ENCODE measurements at regions not wholly inside any gene's neighbourhood (a gene's known extent, or its start where the extent isn't known, plus 50 kb on each side); places are given as distances from the start of the nearest gene placed in this dataset.

DNA sequence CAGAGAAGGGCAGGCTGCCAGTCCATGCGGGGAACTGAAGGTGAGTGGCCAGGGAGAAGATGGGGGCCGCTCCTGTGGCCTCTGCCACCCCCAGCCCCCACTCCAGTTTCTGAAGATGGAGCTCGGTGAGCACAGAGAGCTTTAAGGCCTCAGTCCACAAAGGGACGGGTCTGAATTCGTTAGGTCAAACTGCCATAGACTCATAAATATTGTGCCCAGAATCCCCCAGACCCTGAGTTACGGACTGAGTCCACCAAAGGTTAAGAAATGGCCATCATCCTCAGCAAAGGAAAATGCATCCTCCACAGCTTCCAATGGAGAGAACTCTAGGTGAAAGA lies 344.2 kb downstream of the BUD13 start:
- no peak overlapping the region for H3K27ac ChIP-seq (ENCODE audit: low read depth, low read length)
- no peaks in the 10 kb centered on the region for H3K27me3 ChIP-seq (ENCODE audit: control insufficient read depth, insufficient read depth, low read length)
- H3K9ac ChIP-seq (ENCODE audit: low read depth, low read length), result no peak overlapping the region
- peaks cover 8% of the 10 kb centered on the region for H3K4me1 ChIP-seq (ENCODE audit: control insufficient read depth, insufficient read depth, low read length)
- H3K4me3 ChIP-seq (ENCODE audit: low read depth, low read length), result no peak overlapping the region
- no peaks in the 10 kb centered on the region for H3K36me3 ChIP-seq (ENCODE audit: control insufficient read depth, insufficient read depth, low read length)
- no peaks in the 10 kb centered on the region for H3K9me3 ChIP-seq (ENCODE audit: control insufficient read depth, insufficient read depth, low read length)

DNA sequence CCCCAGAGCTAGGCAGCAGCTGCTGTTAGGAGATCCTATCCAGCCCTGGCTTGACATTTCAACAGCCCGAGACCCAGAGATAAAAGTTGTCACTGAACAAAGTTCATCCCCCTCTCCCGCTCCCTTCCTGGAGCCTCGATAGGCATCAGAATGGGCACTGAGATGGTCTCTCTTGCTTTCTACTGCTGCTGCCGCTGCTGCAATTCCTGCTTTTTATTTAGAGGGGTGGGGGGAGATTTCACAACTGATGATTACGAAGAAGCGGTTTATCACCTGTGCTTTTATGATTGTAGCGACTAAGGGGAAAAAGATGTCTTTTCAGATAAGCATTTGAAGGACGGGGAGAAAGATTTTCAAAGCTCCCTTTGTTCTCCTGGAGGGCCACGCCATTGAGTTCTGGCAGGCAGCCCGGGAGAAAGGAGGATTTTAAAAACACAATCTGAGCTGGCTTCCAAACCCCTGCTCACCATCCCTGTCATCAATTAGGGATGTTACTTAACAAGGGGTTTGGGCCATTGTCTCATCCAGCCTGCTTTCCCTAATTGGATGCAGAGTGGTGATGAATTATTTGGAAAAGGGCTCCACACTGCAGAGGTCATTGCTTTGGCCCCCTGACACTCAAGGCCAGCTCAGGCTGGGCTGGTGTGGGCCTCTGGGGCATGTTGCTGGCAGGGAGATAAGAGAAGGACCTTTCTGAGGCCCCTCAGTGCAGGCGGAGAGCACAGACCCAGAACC lies 344.7 kb downstream of the BUD13 start:
- H3K27me3 ChIP-seq (ENCODE audit: control insufficient read depth, insufficient read depth, low read length), result no peaks in the 10 kb centered on the region
- H3K9ac ChIP-seq (ENCODE audit: low read depth, low read length), result no peak overlapping the region
- H3K4me1 ChIP-seq (ENCODE audit: control insufficient read depth, insufficient read depth, low read length), result peaks cover 13% of the 10 kb centered on the region
- H3K27ac ChIP-seq (ENCODE audit: low read depth, low read length), result no peak overlapping the region
- no peaks in the 10 kb centered on the region for H3K36me3 ChIP-seq (ENCODE audit: control insufficient read depth, insufficient read depth, low read length)
- H3K9me3 ChIP-seq (ENCODE audit: control insufficient read depth, insufficient read depth, low read length), result no peaks in the 10 kb centered on the region
- H3K4me3 ChIP-seq (ENCODE audit: low read depth, low read length), result no peak overlapping the region

DNA sequence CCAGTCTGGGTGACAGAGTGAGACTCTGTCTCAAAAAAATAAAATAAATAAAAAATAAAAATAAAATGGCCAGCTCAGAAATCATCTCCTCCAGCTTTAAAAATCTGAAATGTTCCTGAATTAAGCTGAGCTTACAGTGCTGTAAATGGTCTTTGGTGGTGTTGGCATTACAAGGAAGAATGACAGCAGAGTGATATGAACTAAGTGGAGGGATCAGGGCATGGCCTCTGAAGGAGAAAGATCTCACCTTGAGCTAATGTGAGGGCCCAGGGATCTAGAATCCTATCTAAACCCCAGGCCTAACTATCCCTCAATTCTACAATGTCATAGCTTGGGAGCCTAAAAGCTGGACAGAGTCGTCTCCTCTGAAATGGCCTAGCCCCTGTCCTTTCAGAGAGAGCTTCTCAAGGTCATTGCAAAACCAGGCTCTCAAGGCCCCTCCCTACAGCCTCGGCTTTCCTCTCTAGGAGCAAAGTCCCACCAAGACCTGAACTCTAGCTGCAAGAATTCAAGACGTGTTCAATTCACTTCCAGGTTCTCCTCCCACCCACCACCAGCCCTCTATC lies 345.4 kb downstream of the BUD13 start:
- no peaks in the 10 kb centered on the region for H3K36me3 ChIP-seq (ENCODE audit: control insufficient read depth, insufficient read depth, low read length)
- H3K9ac ChIP-seq (ENCODE audit: low read depth, low read length), result no peak overlapping the region
- H3K27ac ChIP-seq (ENCODE audit: low read depth, low read length), result no peak overlapping the region
- no peaks in the 10 kb centered on the region for H3K9me3 ChIP-seq (ENCODE audit: control insufficient read depth, insufficient read depth, low read length)
- H3K4me1 ChIP-seq (ENCODE audit: control insufficient read depth, insufficient read depth, low read length), result peaks cover 19% of the 10 kb centered on the region
- H3K4me3 ChIP-seq (ENCODE audit: low read depth, low read length), result no peak overlapping the region
- H3K27me3 ChIP-seq (ENCODE audit: control insufficient read depth, insufficient read depth, low read length), result no peaks in the 10 kb centered on the region

DNA sequence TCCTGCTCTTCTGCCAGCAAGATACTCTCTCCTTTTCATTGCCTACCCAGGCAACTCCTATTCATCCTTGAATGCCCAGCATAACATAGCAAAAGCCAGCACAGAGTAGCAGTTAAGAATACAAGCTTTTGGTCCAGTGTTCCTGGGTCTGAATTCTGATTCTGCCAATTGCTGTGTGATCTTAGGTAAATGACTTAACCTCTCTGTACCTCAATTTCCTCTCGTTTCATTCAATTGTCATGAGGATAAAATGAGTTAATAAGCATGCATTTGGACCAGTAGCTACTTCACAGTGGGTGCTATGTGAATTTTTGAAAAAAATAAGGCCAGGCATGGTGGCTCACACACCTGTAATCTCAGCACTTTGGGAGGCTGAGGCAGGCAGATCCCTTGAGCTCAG lies 346.0 kb downstream of the BUD13 start:
- Histone ChIP-seq H3K27me3 (ENCODE audit: control insufficient read depth, insufficient read depth, low read length) (no peaks in the 10 kb centered on the region), H3K36me3 (ENCODE audit: control insufficient read depth, insufficient read depth, low read length) (no peaks in the 10 kb centered on the region), H3K9me3 (ENCODE audit: control insufficient read depth, insufficient read depth, low read length) (no peaks in the 10 kb centered on the region), H3K4me1 (ENCODE audit: control insufficient read depth, insufficient read depth, low read length) (peaks cover 25% of the 10 kb centered on the region), H3K4me3 (ENCODE audit: low read depth, low read length) (no peak overlapping the region), H3K9ac (ENCODE audit: low read depth, low read length) (no peak overlapping the region), H3K27ac (ENCODE audit: low read depth, low read length) (no peak overlapping the region)

DNA sequence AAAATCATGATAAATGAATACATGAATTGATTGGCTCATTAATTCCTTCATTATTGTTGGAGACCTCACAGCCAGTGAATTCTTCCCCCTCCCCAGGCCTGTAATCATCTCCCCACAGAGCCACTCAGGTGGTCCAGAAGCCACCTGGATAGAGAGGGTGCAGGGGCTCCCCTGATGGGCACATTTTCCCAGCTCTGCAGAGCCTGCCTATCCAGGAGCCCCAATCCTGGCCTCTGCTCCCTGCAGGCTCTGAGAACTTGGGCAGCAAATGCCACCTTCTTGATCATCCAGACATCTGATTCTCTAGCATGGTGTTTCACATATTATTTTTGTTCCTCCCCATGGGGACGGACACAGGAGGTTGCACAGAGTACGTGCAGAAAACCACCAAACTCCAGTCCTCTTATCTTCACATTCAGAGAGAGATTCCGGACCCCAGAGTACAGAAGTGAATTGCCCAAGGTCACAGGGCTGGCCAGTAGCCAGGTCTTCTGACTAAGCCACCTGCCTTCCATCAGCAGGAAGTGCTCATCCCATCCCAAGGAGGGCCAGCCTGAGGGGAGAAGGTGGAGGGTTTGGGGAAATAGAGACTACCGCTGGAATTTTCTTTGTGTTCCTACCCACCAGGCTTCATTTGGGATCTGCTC lies 348.0 kb downstream of the BUD13 start:
- Histone ChIP-seq H3K9me3 (ENCODE audit: control insufficient read depth, insufficient read depth, low read length) (0 out of 2 replicates have a peak, but pooled peaks cover 5% of the 10 kb centered on the region), H3K27me3 (ENCODE audit: control insufficient read depth, insufficient read depth, low read length) (no peaks in the 10 kb centered on the region), H3K27ac (ENCODE audit: low read depth, low read length) (no peak overlapping the region), H3K36me3 (ENCODE audit: control insufficient read depth, insufficient read depth, low read length) (no peaks in the 10 kb centered on the region), H3K4me3 (ENCODE audit: low read depth, low read length) (no peak overlapping the region), H3K9ac (ENCODE audit: low read depth, low read length) (no peak overlapping the region), H3K4me1 (ENCODE audit: control insufficient read depth, insufficient read depth, low read length) (peaks cover 31% of the 10 kb centered on the region)

DNA sequence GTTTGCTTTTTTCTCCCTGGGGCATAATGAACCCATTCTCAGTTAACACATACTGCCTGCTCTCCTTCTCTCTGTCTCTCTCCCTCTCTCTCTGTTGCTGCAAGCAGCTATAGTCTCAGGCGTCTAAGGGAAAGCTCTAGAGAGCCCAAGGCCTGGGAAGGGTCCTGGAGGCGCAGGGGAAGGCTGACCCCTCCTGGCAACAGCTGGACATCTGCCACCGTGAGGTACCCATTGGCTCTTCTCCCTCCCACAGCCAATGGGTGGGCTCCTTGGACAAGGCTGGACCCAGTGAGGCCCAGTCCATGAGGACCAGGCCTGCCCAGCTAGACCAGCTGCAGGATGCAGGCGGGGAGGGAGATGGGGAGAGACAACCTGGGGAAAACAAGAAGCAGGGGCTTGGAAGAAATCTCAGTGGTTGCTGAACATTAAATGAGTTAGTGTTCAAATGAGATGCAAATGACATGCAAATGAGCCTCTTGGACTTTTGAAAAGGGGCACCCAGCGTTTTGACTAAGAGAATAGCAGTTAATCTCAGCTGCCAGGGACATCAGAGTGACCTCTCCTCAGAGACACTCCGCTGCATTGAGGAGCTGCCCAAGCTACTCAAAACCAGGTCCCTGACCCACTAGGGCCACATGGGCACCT lies 349.7 kb downstream of the BUD13 start:
- Histone ChIP-seq H3K9ac (ENCODE audit: low read depth, low read length) (no peak overlapping the region), H3K9me3 (ENCODE audit: control insufficient read depth, insufficient read depth, low read length) (0 out of 2 replicates have a peak, but pooled peaks cover 5% of the 10 kb centered on the region), H3K27me3 (ENCODE audit: control insufficient read depth, insufficient read depth, low read length) (no peaks in the 10 kb centered on the region), H3K36me3 (ENCODE audit: control insufficient read depth, insufficient read depth, low read length) (no peaks in the 10 kb centered on the region), H3K27ac (ENCODE audit: low read depth, low read length) (no peak overlapping the region), H3K4me1 (ENCODE audit: control insufficient read depth, insufficient read depth, low read length) (peaks cover 28% of the 10 kb centered on the region), H3K4me3 (ENCODE audit: low read depth, low read length) (no peak overlapping the region)

DNA sequence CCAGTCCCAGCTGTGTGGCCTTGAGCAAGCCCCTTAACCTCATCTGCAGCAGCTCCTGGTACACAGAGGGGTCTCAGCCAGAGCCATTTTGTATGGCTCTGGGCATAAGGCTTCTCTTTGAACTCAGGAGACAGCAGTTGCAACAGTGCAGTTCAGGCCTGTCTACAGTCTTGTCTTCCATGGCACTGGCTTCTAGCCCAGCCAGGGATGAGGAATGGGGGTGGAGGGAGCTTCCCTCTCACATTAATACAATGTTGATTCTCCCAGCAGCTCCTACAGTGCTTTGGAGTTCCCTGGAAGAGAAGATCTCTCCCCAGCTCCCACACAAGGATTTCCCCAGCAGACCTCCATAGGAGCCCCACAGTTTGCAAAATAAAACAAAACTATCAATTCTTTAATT lies 350.2 kb downstream of the BUD13 start:
- Histone ChIP-seq H3K27me3 (ENCODE audit: control insufficient read depth, insufficient read depth, low read length) (no peaks in the 10 kb centered on the region), H3K27ac (ENCODE audit: low read depth, low read length) (no peak overlapping the region), H3K4me1 (ENCODE audit: control insufficient read depth, insufficient read depth, low read length) (peaks cover 23% of the 10 kb centered on the region), H3K4me3 (ENCODE audit: low read depth, low read length) (no peak overlapping the region), H3K9me3 (ENCODE audit: control insufficient read depth, insufficient read depth, low read length) (0 out of 2 replicates have a peak, but pooled peaks cover 5% of the 10 kb centered on the region), H3K9ac (ENCODE audit: low read depth, low read length) (no peak overlapping the region), H3K36me3 (ENCODE audit: control insufficient read depth, insufficient read depth, low read length) (no peaks in the 10 kb centered on the region)

DNA sequence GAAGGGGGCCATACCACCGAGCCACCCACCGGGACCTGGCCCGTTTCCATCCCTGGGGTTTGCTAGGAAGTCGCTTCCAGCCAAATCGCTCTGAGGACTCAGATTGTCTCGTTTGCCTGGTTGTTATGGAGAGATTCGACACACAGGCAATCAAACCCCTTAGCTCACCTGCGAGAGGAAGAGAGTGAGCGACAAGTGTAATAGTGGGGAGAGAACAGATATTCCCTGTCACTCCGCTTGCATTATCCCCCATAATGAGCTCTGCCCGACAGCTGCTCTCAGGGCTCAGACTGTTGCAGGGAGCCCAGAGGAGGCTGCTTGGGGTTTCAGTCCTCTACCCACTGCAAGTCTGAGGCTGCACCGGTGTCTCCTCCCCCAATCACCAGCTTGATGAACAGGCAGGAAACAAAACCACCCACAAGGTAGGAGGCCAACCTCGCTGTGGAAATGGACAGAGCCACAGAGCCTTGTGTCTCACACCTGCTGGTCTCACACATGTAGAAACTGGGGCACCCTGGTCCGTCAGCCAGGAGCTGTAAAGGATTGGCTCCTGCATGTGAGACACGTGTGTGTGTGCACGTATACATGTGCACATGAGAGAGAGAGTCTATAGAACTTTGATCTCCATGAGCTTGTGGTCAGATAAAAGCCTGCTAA lies 351.1 kb downstream of the BUD13 start:
- Histone ChIP-seq H3K4me3 (ENCODE audit: low read depth, low read length) (no peak overlapping the region), H3K27me3 (ENCODE audit: control insufficient read depth, insufficient read depth, low read length) (no peaks in the 10 kb centered on the region), H3K9me3 (ENCODE audit: control insufficient read depth, insufficient read depth, low read length) (0 out of 2 replicates have a peak, but pooled peaks cover 5% of the 10 kb centered on the region), H3K4me1 (ENCODE audit: control insufficient read depth, insufficient read depth, low read length) (peaks cover 23% of the 10 kb centered on the region), H3K27ac (ENCODE audit: low read depth, low read length) (no peak overlapping the region), H3K36me3 (ENCODE audit: control insufficient read depth, insufficient read depth, low read length) (no peaks in the 10 kb centered on the region), H3K9ac (ENCODE audit: low read depth, low read length) (no peak overlapping the region)

DNA sequence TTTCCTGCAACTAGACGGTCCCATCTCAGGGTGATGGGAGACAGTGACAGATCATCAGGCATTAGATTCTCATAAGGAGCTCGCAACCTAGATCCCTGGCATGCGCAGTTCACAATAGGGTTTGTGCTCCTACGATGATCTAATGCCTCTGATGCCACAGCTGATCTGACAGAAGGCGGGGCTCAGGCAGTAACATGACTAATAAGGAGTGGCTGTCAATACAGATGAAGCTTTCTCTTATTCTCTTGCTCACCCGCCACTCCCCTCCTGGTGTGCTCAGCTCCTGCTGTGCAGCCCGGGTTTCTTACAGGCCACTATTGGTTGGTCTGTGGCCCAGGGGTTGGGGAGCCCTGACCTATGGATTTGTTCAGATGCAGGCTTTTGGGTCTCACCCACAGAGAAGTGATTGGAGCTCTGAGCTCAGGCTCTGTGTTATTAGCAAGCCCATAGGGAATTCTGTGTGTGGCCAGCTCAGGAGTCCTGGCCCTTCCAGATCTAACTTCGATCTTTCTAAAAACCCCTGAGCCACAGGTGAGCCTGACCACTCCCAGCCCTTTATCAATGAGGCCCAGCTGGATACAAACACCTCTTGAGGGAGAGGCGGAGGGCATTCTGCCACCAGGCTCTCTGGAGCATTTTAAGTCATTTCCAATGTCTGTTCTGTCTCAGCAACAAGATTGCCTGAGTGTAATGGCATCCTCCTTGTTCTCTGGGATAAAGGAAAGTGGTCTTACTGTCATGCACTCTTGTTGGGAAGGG lies 351.8 kb downstream of the BUD13 start:
- no peak overlapping the region for H3K9ac ChIP-seq (ENCODE audit: low read depth, low read length)
- H3K27ac ChIP-seq (ENCODE audit: low read depth, low read length), result no peak overlapping the region
- H3K36me3 ChIP-seq (ENCODE audit: control insufficient read depth, insufficient read depth, low read length), result no peaks in the 10 kb centered on the region
- peaks cover 23% of the 10 kb centered on the region for H3K4me1 ChIP-seq (ENCODE audit: control insufficient read depth, insufficient read depth, low read length)
- H3K27me3 ChIP-seq (ENCODE audit: control insufficient read depth, insufficient read depth, low read length), result no peaks in the 10 kb centered on the region
- H3K4me3 ChIP-seq (ENCODE audit: low read depth, low read length), result no peak overlapping the region
- 0 out of 2 replicates have a peak, but pooled peaks cover 5% of the 10 kb centered on the region for H3K9me3 ChIP-seq (ENCODE audit: control insufficient read depth, insufficient read depth, low read length)

DNA sequence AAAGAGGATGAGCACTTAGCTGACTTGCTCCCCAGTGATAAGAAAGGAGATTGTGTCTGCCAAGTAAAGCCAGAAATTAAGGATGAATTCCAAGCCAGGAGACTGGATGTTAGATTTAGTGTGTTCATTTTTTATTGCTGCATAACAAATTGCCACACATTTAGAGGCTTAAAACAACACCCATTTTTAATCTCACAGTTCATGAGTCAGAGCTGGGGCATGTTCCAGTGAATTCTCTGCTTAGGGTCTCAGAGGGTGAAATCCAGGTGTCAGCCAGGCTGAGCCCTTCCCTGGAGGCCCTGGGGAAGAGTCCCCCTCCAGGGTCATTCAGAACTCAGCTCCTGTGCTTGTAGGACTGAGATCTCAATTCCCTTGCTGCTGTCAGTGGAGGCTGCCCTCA lies 352.8 kb downstream of the BUD13 start:
- H3K9ac ChIP-seq (ENCODE audit: low read depth, low read length), result no peak overlapping the region
- H3K4me3 ChIP-seq (ENCODE audit: low read depth, low read length), result no peak overlapping the region
- H3K36me3 ChIP-seq (ENCODE audit: control insufficient read depth, insufficient read depth, low read length), result no peaks in the 10 kb centered on the region
- no peak overlapping the region for H3K27ac ChIP-seq (ENCODE audit: low read depth, low read length)
- 0 out of 2 replicates have a peak, but pooled peaks cover 5% of the 10 kb centered on the region for H3K9me3 ChIP-seq (ENCODE audit: control insufficient read depth, insufficient read depth, low read length)
- no peaks in the 10 kb centered on the region for H3K27me3 ChIP-seq (ENCODE audit: control insufficient read depth, insufficient read depth, low read length)
- peaks cover 29% of the 10 kb centered on the region for H3K4me1 ChIP-seq (ENCODE audit: control insufficient read depth, insufficient read depth, low read length)
